Lower lobe of right lung (tissue), 2 donors: ENCODE measurements at regions not wholly inside any gene's neighbourhood (a gene's known extent, or its start where the extent isn't known, plus 50 kb on each side); places are given as distances from the start of the nearest gene placed in this dataset.

Source experiments
- ATAC-seq, 2 donors: fragments of 200-7000 bp; cut with Tn5 transposase; one replicate each; pipeline ENCODE4 v1.9.1; 2020 to 2022; ENCODE audit warnings: mild to moderate bottlenecking in 2 of 2, moderate library complexity in 2 of 2
- DNase-seq: peaks from one replicate; pipeline ENCODE4 v3.0.0-alpha.2; 2020
- H3K27ac ChIP-seq: fragments of 200-600 bp; one replicate; pipeline ENCODE4 v1.8.0; 2022
- H3K27me3 ChIP-seq: fragments of 200-600 bp; one replicate; pipeline ENCODE4 v1.8.0; 2022; ENCODE audit warnings: low read depth
- H3K36me3 ChIP-seq: fragments of 200-600 bp; one replicate; pipeline ENCODE4 v1.8.0; 2022; ENCODE audit warnings: mild to moderate bottlenecking
- H3K4me1 ChIP-seq: fragments of 200-600 bp; one replicate; pipeline ENCODE4 v1.8.0; 2022
- H3K4me3 ChIP-seq: fragments of 200-600 bp; one replicate; pipeline ENCODE4 v1.8.0; 2022; ENCODE audit warnings: mild to moderate bottlenecking
- H3K9me3 ChIP-seq: fragments of 200-600 bp; one replicate; pipeline ENCODE4 v1.8.0; 2022
- intact Hi-C: fragments of 100-400 bp; cut with DNase I; formaldehyde crosslinking; loops from one replicate; pipeline ENCODE4 v1.11.0; 2022
- TF ChIP-seq, protein P1 (sequence below): fragments of 200-600 bp; IDR thresholded peaks from one replicate; pipeline ENCODE4 v1.8.0; 2022; ENCODE audit warnings: antibody characterized with exemption, mild to moderate bottlenecking
- donor health status: DM: no; HTN: yes; CAD: no; lungs with severe emphysema.

DNA sequence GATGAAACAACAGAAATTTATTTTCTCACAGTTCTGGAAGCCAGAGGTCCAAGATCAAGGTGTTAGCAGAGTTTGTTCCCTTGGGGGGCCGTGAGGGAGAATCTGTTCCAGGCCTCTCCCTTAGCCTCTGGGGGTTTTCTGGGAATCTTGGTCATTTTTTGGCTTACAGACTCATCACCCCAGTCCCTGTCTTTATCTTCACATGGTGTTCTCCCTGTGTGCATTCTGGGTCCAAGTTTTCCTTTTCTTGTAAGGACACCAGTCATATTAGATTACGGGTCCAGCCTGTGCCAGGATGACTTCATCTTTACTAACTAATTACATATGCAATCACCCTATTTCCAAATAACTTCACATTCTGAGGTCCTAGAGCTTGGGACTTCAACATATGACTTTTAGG is 292.5 kb upstream of the TRIB2 start:
- Histone ChIP-seq H3K36me3 (no peaks in the 10 kb centered on the region), H3K27ac (no peak overlapping the region), H3K27me3 (no peaks in the 10 kb centered on the region), H3K4me3 (no peak overlapping the region), H3K4me1 (peaks cover 7% of the 10 kb centered on the region), H3K9me3 (no peaks in the 10 kb centered on the region)
- TF ChIP-seq, protein P1, sequence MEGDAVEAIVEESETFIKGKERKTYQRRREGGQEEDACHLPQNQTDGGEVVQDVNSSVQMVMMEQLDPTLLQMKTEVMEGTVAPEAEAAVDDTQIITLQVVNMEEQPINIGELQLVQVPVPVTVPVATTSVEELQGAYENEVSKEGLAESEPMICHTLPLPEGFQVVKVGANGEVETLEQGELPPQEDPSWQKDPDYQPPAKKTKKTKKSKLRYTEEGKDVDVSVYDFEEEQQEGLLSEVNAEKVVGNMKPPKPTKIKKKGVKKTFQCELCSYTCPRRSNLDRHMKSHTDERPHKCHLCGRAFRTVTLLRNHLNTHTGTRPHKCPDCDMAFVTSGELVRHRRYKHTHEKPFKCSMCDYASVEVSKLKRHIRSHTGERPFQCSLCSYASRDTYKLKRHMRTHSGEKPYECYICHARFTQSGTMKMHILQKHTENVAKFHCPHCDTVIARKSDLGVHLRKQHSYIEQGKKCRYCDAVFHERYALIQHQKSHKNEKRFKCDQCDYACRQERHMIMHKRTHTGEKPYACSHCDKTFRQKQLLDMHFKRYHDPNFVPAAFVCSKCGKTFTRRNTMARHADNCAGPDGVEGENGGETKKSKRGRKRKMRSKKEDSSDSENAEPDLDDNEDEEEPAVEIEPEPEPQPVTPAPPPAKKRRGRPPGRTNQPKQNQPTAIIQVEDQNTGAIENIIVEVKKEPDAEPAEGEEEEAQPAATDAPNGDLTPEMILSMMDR: no peak
- ATAC-seq (no peak), DNase-seq (no peak)
- intact Hi-C loops: no loop called here

- H3K36me3 ChIP-seq: no peaks in the 10 kb centered on the region
- no peaks in the 10 kb centered on the region for H3K9me3 ChIP-seq
- no peak for DNase-seq
- no peak for ATAC-seq
- peaks cover 7% of the 10 kb centered on the region for H3K4me1 ChIP-seq
- TF ChIP-seq, protein P1: no peak
- H3K4me3 ChIP-seq: no peak overlapping the region
- intact Hi-C loops: no loop called here
- H3K27ac ChIP-seq: no peak overlapping the region
- no peaks in the 10 kb centered on the region for H3K27me3 ChIP-seq
Measured at GRCh38 chr2:12424809-12425208, 291.9 kb upstream of the TRIB2 start.

DNA sequence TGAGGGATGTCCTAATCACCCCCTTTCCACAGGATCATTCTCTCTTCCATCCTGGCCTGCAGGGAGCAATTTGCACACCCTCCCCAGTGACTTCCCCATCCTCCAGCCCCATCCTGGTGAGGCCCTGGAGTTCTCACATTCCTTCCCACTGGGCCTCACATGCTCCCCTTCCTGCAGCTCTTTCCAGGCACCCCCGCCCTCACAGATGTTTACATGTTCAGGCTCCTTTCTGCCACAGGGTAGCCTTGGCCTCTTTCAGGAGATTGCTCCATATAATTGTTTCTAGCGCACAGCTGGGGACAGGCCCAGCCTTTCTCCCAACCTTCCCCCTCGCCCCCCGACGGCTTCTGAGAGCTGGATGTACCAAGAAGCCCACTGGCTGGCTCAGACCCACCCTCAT is 288.4 kb upstream of the TRIB2 start:
- ATAC-seq: no peak
- intact Hi-C loops: no loop called here
- Histone ChIP-seq H3K27me3 (no peaks in the 10 kb centered on the region), H3K36me3 (no peaks in the 10 kb centered on the region), H3K27ac (no peak overlapping the region), H3K4me3 (no peak overlapping the region), H3K4me1 (peaks cover 7% of the 10 kb centered on the region), H3K9me3 (no peaks in the 10 kb centered on the region)
- no peak for DNase-seq
- TF ChIP-seq, protein P1: no peak

GRCh38 chr2:12428786-12429185 is 287.9 kb upstream of the TRIB2 start:
- H3K9me3 ChIP-seq: no peaks in the 10 kb centered on the region
- no peaks in the 10 kb centered on the region for H3K27me3 ChIP-seq
- no peak for DNase-seq
- H3K4me1 ChIP-seq: peaks cover 7% of the 10 kb centered on the region
- TF ChIP-seq, protein P1: no peak
- no peaks in the 10 kb centered on the region for H3K36me3 ChIP-seq
- no peak overlapping the region for H3K4me3 ChIP-seq
- ATAC-seq: no peak
- no peak overlapping the region for H3K27ac ChIP-seq
- intact Hi-C loops: no loop called here

- Histone ChIP-seq H3K27ac (no peak overlapping the region), H3K27me3 (no peaks in the 10 kb centered on the region), H3K4me3 (no peak overlapping the region), H3K36me3 (no peaks in the 10 kb centered on the region), H3K4me1 (peaks cover 7% of the 10 kb centered on the region), H3K9me3 (no peaks in the 10 kb centered on the region)
- ATAC-seq: no peak
- TF ChIP-seq, protein P1: no peak
- intact Hi-C loops: no loop called here
- no peak for DNase-seq
Measured at GRCh38 chr2:12429779-12430406, 286.8 kb upstream of the TRIB2 start.
